Stimulated activated CD4-positive, alpha-beta T cell treated with anti-CD3 and anti-CD28 coated beads, TNF-alpha, amount 100 ng/mL, for 4 hours (primary cell): ENCODE measurements at regions not wholly inside any gene's neighbourhood (a gene's known extent, or its start where the extent isn't known, plus 50 kb on each side); places are given as distances from the start of the nearest gene placed in this dataset.

Experiments used
- DNase-seq, 3 experiments: peaks; one replicate each; pipeline ENCODE4 v3.0.0-alpha.2; 2020; ENCODE audit warnings: low read depth in 3 of 3

- DNase-seq, result no peak
Observed at GRCh38 chr2:120936476-120937334, 201.0 kb downstream of the GLI2 start.

GRCh38 chr2:120937686-120938044, 202.0 kb downstream of the GLI2 start:
- no peak for DNase-seq

GRCh38 chr2:120938045-120938771, 202.5 kb downstream of the GLI2 start:
- no peak for DNase-seq

GRCh38 chr2:120939595-120940318, 204.1 kb downstream of the GLI2 start:
- DNase-seq, result no peak

GRCh38 chr2:120940319-120940696, 204.6 kb downstream of the GLI2 start:
- DNase-seq, result no peak

GRCh38 chr2:120940726-120941256, 205.1 kb downstream of the GLI2 start:
- DNase-seq, result no peak

GRCh38 chr2:120941571-120942120, 206.0 kb downstream of the GLI2 start:
- no peak for DNase-seq

GRCh38 chr2:120942658-120943057, 207.0 kb downstream of the GLI2 start:
- no peak for DNase-seq

- DNase-seq, result no peak
Observed at GRCh38 chr2:120943403-120944034, 207.9 kb downstream of the GLI2 start.

GRCh38 chr2:120944575-120944974, 208.9 kb downstream of the GLI2 start:
- DNase-seq, result no peak

GRCh38 chr2:120945091-120945490, 209.4 kb downstream of the GLI2 start:
- no peak for DNase-seq

GRCh38 chr2:120945832-120946499, 210.3 kb downstream of the GLI2 start:
- no peak for DNase-seq

- DNase-seq, result no peak
Observed at GRCh38 chr2:120947327-120947726, 211.7 kb downstream of the GLI2 start.

GRCh38 chr2:120947982-120948661, 212.5 kb downstream of the GLI2 start:
- no peak for DNase-seq

GRCh38 chr2:120948662-120949011, 213.0 kb downstream of the GLI2 start:
- DNase-seq, result no peak

- DNase-seq, result no peak
Observed at GRCh38 chr2:120949027-120949956, 213.6 kb downstream of the GLI2 start.

GRCh38 chr2:120949957-120950590, 214.4 kb downstream of the GLI2 start:
- DNase-seq, result no peak

- no peak for DNase-seq
Observed at GRCh38 chr2:120951693-120952092, 216.0 kb downstream of the GLI2 start.

- no peak for DNase-seq
Observed at GRCh38 chr2:120952318-120952717, 216.7 kb downstream of the GLI2 start.
